HEK293 (cell line): ENCODE measurements at regions not wholly inside any gene's neighbourhood (a gene's known extent, or its start where the extent isn't known, plus 50 kb on each side); places are given as distances from the start of the nearest gene placed in this dataset.

Experiments used
- CTCF ChIA-PET: fragments of 350-600 bp; formaldehyde crosslinking; extraction: SDS; loops from one replicate; lab custom pipeline; 2021; ENCODE audit warnings: antibody characterized with exemption; lab: Yijun Ruan, JAX
- POLR2A ChIA-PET: fragments of 300-600 bp; formaldehyde crosslinking; extraction: SDS; loops from one replicate; lab custom pipeline; 2020; ENCODE audit warnings: antibody characterized with exemption, inconsistent platforms; lab: Yijun Ruan, JAX
- H3K27ac ChIP-seq: fragments of 200-500 bp; sonication (Bioruptor generic); 2 replicates; pipeline ENCODE4 v1.5.1; 2014; ENCODE audit warnings: low read depth, low read length, control low read depth, inconsistent platforms; ENCODE audit errors: extremely low read depth
- H3K36me3 ChIP-seq, 2 experiments: fragments of 200-500 bp in 1 of 2; sonication (Bioruptor generic) in 1 of 2; 1 replicate in 1 of 2; 2 replicates in 1 of 2; pipeline ENCODE4 v1.5.1; 2014 to 2017; ENCODE audit warnings: inconsistent platforms in 2 of 2, low read length in 2 of 2; ENCODE audit not compliant: control insufficient read depth in 2 of 2, insufficient read depth in 1 of 2
- H3K4me1 ChIP-seq: fragments of 200-500 bp; sonication (Bioruptor generic); 2 replicates; pipeline ENCODE4 v1.5.1; 2014; ENCODE audit warnings: mild to moderate bottlenecking, low read length, inconsistent platforms; ENCODE audit not compliant: control insufficient read depth, insufficient read depth
- H3K4me3 ChIP-seq: 2 replicates; pipeline ENCODE4 v1.5.1; 2011; ENCODE audit warnings: low read depth, mild to moderate bottlenecking, control low read depth, low read length, moderate library complexity
- H3K9me3 ChIP-seq: fragments of 200-500 bp; sonication (Bioruptor generic); 2 replicates; pipeline ENCODE4 v1.5.1; 2014; ENCODE audit warnings: low read depth, low read length, inconsistent platforms; ENCODE audit not compliant: control insufficient read depth, insufficient read depth
- ZBTB48 ChIP-seq: fragments of 450-650 bp; formaldehyde crosslinking; IDR thresholded peaks from 2 replicates; pipeline ENCODE4 v1.5.1; 2016; ENCODE audit warnings: missing biosample characterization, missing genetic modification characterization
- ZBTB8A ChIP-seq: fragments of 450-650 bp; formaldehyde crosslinking; IDR thresholded peaks from 2 replicates; pipeline ENCODE4 v1.5.1; 2016; ENCODE audit warnings: missing biosample characterization, missing genetic modification characterization
- ZEB2 ChIP-seq: fragments of 450-650 bp; formaldehyde crosslinking; IDR thresholded peaks from 2 replicates; pipeline ENCODE4 v1.5.1; 2016; ENCODE audit warnings: missing biosample characterization, missing genetic modification characterization
- ZNF239 ChIP-seq: fragments of 450-650 bp; formaldehyde crosslinking; IDR thresholded peaks from 2 replicates; pipeline ENCODE4 v1.5.1; 2016; ENCODE audit warnings: missing biosample characterization, missing genetic modification characterization
- ZNF600 ChIP-seq: fragments of 450-650 bp; formaldehyde crosslinking; IDR thresholded peaks from 2 replicates; pipeline ENCODE4 v1.5.1; 2016; ENCODE audit warnings: missing biosample characterization, missing genetic modification characterization
- ZNF624 ChIP-seq: fragments of 450-650 bp; formaldehyde crosslinking; IDR thresholded peaks from 2 replicates; pipeline ENCODE4 v1.5.1; 2017; ENCODE audit warnings: missing biosample characterization, missing genetic modification characterization
- ZSCAN4 ChIP-seq: fragments of 450-650 bp; formaldehyde crosslinking; IDR thresholded peaks from 2 replicates; pipeline ENCODE4 v1.5.1; 2017; ENCODE audit warnings: missing biosample characterization, missing genetic modification characterization

GRCh38 chr7:77466450-77466849 lies 50.3 kb upstream of the GSAP start:
- no peaks in the 10 kb centered on the region for H3K4me1 ChIP-seq
- TF ChIP-seq ZBTB48 (tag by site-specific recombination), result no peak
- TF ChIP-seq ZNF600, result no peak
- TF ChIP-seq ZNF239 (tag by site-specific recombination), result no peak
- TF ChIP-seq ZEB2 (tag by site-specific recombination), result no peak
- no peak for TF ChIP-seq ZSCAN4 (tag by site-specific recombination)
- TF ChIP-seq ZBTB8A, result no peak
- no peak for TF ChIP-seq ZNF624 (tag by site-specific recombination)
- TF ChIP-seq, all 188 proteins: peak for 0
- POLR2A ChIA-PET, result interaction anchor here (0.5 kb wide), 1 partner anchor 159 kb away, joined by 6 read pairs; no protein-coding TSS in a partner anchor
- CTCF ChIA-PET, result no interaction called here
- no peak overlapping the region for H3K27ac ChIP-seq
- H3K9me3 ChIP-seq, result no peaks in the 10 kb centered on the region
- H3K36me3 ChIP-seq, result no peaks in the 10 kb centered on the region
- no peak overlapping the region for H3K4me3 ChIP-seq
